ENCODE measurements at regions not wholly inside any gene's neighbourhood (a gene's known extent, or its start where the extent isn't known, plus 50 kb on each side); places are given as distances from the start of the nearest gene placed in this dataset.
"Not testable (repeated sequence)": the region's sequence is repeated elsewhere in the genome, so short reads cannot be mapped to it uniquely, and the experiment has no call there.

DNA sequence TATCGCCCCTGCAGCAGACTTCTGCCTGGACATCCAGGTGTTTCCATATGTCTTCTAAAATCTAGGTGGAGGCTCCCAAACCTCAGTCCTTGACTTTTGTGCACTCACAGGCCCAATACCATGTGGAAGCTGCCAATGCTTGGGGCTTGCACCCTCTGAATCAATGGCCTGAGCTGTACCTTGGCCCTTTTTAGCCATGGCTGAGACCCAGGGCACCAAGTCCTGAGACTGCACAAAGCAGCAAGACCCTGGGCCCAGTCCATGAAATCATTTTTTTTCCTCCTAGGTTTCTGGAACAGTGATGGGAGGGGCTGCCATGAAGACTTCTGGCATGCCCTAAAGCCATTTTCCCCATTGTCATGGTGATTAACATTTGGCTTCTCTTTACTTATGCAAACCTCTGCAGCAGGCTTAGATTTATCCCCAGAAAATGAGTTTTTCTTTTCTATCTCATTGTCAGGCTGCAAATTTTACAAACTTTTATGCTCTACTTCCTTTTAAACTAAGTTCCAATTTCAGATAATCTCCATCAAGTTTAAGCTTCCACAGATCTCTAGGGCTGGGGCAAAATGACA is 1445.8 kb upstream of the FLRT2 start:
- DNase-seq (ENCODE audit: low read depth): no peak

DNA sequence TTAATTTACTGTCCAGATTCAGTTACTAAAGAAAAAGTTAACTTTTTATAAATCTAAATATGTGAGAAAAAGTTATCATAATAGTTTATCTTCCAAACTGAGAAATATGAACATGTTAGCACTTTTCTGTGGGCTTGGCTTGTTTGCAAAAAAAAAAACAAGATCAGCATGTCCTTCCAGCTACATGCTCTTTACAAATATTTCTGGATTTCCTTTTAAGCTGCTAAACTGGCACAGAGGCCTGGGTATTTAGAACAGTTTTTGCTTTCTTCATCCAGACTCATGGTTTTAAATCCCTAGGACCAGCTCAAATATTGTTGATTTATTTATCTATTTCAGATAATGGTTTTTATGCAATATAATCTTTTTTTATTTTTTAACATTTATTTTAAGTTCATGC is 1444.5 kb upstream of the FLRT2 start:
- DNase-seq (ENCODE audit: low read depth): no peak

DNA sequence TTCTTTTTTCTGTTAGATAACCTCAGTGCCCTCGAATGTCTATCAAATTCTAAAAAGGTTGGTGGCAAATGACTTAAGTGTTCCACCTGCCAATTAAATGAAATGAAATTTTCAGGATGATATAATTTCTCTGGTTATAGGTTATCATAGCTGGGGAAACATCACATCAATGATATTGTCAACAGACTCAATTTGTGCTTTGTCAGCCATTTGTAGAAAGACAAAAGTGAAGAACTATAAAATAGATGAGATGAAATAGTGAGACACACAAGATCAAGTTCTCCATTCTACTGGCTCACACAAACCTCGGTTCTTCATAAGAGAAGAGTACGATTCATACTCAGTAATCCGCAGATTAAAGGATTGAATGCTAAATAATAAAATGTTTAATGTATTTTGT is 1443.2 kb upstream of the FLRT2 start:
- no peak for DNase-seq (ENCODE audit: low read depth)

DNA sequence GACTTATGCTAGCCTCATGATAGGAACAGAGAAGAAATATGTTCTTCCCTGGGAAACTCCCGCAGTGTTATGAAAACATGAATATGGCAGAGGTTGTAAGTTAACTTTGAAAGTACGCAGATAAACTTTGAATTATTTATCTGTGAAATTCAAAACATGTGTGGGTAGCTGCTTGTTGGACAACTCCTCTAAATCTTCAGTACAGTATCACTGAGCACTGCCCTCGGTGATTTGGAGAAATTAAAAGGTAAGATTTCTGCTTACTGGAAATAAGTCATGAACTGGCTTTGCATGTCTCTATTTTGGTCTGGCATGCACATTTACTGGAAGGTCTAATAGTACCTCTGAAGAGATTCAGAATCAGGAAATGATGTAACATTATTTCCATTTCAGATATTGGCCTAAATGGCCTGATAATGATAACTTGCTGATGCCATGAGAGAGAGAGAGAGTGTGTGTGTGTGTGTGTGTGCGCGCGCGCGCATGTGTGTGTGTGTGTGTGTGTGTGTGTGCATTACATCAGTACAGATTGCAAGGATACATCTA is 1441.9 kb upstream of the FLRT2 start:
- DNase-seq (ENCODE audit: low read depth): no peak

DNA sequence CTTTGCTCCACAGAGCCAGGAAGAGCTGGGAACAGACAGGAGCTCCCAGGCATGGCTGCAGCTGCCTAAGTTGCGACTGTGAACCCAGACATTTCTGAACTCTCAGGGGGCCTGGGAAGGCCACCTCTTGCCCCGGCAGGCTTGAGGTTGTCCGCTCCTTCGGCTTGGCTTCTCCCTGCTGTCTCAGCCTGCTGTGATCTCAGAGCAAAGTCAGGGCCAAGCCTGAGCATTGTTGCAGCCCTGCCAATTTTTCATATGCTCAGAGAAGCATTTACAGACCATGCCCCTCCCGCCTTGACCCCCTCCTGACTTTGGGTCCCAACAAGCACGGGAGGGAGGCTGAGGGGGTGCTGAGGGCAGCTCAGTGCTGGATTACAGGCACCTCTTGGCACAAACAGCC is 1439.1 kb upstream of the FLRT2 start:
- DNase-seq (ENCODE audit: low read depth): no peak

DNA sequence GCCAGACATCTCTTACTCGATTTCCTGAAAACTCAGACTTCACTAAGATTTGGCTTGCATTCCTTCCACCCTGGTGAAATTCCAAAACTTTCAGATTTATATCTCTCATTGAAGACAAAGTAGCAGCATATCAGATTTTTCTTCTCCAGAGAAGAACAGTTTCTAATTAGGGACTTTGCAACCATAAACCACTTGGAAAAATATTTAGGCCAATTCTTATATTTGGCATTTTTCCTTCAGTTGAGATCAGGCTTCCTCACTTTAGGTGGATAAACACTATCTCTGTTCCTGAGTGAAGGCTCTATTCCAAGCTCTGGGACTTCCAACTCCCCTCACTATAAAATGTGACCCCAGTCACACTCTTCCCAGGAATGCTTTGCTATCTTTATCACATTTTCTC is 1434.3 kb upstream of the FLRT2 start:
- DNase-seq (ENCODE audit: low read depth): no peak

DNA sequence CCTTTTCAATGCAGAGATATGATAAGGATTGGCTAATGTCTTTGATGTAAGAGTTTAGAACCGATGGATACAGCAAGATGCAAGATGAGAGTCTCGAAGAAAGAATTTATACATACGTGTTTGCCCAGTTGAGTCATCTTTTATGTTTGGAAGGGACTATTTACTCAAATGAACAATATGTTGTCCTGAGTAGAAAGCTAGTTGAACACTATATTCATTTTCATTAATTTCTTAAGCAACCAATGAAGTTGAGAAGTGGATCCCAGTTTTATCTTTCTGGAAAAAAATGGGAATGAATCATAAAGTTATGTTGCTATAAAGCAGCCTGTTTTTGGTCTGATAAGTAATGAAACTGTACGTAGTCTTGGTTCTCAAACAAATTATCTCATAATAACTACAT is 1431.7 kb upstream of the FLRT2 start:
- no peak for DNase-seq (ENCODE audit: low read depth)

DNA sequence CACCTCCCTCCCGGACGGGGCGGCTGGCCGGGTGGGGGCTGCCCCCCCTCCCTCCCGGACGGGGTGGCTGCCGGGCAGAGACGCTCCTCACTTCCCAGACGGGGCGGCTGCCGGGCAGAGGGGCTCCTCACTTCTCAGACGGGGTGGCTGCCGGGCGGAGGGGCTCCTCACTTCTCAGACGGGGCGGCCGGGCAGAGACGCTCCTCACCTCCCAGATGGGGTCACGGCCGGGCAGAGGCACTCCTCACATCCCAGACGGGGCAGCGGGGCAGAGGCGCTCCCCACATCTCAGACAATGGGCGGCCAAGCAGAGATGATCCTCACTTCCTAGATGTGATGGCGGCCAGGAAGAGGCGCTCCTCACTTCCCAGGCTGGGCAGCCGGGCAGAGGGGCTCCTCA is 1430.4 kb upstream of the FLRT2 start:
- DNase-seq (ENCODE audit: low read depth): not testable (repeated sequence)

DNA sequence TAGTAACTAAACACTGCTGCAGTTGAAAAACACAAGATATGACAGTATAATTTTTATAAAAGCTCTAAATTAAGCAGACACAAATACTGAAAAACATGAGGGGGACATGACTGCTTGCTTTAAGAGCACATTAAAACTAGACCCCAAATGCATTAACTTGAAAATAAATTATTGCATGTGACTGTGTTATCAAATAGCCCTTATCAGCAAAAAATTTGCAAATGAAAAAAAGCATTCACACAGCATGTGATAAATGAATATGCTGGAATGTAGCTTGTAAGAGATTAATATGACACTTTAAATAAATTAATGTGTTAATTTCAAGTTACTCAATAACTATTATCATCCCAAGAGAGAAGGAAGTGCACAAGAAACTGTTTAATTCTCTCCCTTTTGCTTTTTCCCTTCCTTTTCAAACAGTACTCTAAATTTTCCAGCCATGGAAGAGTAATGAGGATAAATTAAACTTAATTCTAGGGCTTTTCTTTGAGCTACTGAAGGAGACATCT is 1422.1 kb upstream of the FLRT2 start:
- no peak for DNase-seq (ENCODE audit: low read depth)

DNA sequence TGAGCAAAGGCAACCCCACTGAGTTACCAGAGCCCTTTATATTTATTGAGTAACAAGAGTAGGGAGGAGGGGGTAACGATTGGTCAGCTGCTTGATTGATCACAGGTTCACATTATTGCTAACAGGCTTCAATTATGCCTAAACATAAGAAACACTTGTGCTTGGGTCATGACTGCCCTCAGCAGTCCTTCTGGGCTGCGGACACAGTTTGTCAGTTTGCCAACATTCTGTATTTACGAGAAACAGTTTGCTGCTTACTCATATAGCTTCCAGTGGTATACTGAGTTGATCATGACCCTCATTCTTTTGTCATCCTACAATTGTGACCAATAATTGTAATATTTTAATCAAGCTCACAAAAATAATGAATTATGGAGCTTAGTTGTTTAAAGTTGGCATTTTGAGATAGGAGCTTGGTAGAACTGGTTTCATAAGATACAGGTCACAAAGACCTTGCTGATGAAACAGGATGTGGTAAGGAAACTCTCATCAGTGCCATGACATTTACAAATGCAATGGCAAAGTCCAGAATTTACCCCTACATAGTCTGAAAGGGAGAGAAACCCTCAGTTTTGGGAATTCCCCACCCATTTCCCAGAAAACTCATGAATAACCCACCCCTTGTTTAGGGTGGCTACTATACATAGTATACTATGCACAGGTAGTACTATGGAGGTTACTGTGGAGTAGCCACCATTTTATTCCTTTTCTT is 1421.0 kb upstream of the FLRT2 start:
- no peak for DNase-seq (ENCODE audit: low read depth)

DNA sequence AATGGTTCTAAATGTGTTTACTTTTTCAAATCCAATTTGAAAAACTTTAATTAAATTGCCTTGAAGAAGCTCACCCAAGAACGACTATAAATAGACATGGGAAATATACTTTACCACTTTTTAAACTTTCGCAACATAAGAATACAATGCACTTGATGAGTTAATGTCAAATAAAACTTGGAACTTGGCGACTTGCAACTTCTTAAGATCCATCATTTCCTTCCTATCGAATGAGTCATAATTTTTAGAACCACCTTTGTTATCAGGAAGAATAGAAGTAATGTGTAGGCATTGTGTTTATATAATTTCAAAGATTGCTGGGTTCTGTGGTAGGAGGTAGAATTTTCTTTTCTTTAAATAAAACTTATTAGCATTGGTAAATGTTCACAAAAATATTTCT is 1417.4 kb upstream of the FLRT2 start:
- DNase-seq (ENCODE audit: low read depth): no peak

DNA sequence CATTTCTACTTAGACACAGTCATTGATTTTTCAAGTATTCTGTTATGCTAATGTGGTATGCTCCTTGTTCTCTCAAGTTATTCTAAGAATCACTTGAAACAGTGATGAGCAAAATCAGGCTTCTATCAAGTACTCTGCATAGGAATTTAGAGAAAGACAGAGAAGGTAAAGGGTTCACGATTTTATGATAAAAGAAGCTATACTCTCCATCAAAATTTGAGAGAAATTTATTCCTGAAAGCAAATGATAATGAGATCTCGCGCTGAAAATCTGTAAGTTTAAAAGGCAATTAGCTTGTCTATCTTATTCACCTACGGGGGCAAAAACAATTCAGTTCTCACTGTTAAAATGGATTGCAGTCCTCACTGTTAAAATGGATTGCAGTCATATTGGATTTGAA is 1404.3 kb upstream of the FLRT2 start:
- DNase-seq (ENCODE audit: low read depth): no peak

DNA sequence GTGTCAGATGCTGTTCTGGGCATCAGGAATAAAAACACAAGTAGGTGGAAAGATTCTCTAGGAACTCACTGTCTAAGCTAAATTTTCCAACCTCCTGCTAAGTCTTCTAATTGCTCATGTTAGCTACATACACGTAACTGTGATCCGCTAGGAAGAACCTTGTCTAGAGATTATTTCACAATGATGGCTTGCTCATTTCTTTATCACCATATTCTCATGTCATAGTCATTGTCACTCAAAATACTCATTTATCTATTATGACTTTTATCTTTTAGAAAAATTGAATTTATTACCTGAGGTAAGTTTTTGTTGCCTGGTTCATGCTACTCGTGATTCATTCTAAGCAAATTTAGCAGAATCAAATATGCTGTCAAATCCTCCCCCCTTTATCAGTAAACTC is 1402.4 kb upstream of the FLRT2 start:
- DNase-seq (ENCODE audit: low read depth): no peak

DNA sequence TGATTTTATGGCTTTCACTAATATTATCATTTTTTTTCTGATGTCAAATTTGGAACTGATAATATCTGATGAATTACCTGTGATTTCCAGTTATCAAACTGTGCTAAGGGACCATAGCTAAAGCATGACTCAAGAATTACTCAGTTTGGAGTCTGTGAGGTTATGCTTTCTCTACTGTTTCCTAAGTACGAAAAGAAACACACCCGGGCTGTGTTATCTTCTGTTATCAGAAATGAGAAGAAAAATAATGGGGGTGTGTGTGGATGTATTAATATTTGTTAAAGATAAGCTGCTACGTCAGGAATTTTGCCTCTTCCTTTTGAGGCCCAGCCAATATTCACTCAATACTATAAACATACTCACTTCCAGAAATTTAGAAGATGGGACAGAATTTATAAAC is 1401.9 kb upstream of the FLRT2 start:
- no peak for DNase-seq (ENCODE audit: low read depth)

DNA sequence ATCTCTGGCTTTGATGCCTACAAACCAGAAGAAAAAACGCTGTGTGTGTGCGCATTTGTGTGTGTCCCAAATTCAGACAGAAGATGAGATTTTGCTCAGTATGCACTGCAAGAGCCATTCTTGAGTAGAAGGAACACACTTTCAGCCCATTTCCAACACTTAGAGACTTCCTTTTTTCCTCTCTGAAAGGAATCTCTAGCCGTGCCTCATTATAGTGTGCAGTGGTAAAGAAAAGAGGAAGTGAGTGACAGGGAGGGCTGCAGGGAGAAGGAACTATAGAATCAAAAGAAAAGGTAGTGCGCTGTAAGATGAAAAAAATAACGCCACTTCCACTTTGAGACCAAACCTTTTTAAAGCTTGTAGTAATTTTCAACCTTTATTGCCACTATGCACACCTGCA is 1400.9 kb upstream of the FLRT2 start:
- no peak for DNase-seq (ENCODE audit: low read depth)

DNA sequence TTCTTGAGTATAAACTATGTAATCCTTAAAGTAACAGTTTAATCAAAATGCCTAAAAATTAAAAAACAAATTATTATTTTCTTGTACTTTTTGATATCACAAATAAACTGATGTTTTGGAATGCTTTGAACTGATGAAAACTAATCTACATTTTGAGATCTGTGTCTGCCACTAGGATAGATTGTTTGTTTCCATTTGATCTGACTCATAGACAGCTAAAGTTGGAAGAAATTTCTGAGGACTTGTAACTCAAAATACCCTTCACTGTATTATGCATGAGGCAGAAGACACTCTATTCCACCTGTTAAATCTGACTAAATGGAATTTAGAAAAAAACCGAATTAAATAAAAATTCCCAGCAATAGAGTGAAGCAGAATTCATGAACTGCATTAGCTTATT is 1400.0 kb upstream of the FLRT2 start:
- DNase-seq (ENCODE audit: low read depth): no peak

DNA sequence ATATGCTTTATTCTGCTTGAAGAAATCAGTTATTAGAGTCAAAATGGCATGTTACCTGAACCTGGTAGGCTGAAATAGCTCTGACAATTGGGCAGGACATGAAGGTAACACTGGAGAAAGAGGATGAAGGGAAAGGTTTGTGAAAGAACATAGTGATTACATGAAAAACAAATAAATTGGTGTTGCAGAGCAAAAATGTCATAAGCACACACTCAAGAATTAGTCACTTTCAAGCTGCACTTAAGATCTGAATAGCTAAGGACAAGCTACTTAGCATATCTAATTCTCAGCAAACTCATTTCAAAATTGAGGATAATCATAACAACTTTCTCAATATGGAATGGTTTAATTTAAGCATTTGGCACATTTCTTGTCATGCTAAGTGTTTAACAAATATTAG is 1398.0 kb upstream of the FLRT2 start:
- DNase-seq (ENCODE audit: low read depth): no peak

DNA sequence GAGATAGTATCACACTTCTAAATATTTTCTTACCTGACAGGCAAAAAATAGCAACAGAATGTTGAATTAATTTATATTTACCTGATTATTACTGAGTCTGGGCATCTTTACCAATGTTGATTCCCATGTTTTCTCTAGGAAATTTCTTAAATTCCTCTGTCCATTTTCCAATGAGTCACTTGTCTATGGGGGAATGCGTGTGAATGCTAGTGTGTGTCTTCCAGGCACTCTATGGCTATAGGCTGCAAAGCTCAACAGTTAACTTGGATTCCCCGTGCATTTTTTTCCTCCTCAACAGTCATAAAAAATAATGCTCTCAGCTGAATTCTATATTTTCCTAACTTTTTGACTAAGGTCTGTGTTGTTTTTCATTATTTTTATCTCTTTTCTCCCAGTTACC is 1385.8 kb upstream of the FLRT2 start:
- no peak for DNase-seq (ENCODE audit: low read depth)

DNA sequence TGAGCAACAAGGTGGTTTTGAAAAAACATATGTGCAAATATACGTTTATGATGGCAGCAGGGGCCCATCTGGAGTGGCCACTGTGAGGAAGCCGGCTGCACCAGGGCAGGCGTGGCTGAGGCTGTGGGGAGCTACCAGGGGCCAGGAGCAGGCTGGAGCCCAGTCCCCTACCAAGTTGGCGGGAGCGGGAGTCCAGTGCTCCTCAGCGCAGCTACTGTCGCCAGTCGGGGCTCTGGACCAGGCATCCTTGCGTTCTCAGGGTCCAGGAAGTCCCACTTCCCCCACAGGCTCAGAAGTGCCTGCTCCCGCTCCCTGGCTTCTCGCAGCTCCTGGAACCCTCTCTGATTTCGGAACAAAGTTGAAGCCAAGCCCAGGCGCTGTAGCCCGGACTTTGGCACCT is 1377.5 kb upstream of the FLRT2 start:
- no peak for DNase-seq (ENCODE audit: low read depth)

DNA sequence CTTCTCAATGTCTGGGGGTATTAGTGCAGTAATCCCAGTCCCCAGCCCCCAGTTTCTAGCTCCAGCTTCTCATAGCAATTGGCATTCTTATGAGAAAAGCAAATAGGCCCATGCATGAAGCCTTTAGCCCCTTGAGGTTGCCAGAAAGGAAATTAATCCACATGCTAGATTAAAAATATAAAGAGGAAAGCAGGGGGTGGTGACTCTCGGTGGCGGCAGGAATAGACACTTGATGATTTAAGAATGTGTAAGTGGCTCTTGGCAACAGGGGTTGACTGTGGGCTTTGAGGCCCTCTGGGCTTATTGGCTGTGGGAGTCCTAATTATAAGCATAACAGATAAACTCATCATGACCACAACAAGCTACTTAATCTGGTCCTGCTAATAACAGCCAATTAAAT is 1367.3 kb upstream of the FLRT2 start:
- no peak for DNase-seq (ENCODE audit: low read depth)

DNA sequence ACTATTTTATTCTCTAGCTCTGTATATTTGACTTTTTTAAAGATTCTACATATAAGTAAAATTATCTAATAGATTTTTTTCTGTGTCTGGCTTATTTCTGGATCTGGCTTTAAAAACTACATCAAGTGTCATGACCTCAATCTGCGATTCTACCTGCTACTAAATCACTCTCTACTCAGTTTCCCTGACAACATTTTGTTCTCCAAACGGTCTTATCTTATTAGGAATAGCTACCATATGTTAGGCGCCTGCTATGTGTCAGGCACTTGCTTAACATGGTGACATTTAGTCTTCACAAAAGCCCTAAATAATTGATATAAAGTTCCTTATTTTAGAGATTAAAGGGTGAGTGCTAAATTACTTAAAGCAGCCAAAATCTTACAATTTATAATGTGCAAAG is 1362.9 kb upstream of the FLRT2 start:
- DNase-seq (ENCODE audit: low read depth): no peak

DNA sequence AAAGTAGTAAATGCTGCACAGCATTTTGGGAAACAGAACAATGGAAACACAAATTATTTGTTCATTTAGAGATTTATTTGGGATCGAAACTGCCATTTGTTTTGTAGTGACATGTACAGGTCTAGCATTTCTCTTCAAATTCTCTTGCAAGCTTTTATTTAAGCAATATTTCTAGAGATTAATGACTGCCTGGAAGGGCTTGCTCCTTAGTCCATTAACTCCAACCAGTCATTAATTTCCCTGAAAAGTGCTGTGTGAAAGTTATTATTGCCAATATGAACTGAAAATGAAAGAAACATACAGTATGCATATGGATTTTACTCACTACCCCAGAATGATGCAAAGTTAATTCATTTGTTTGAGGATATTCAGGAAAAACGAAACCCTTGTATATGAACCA is 1349.6 kb upstream of the FLRT2 start:
- DNase-seq (ENCODE audit: low read depth): no peak

DNA sequence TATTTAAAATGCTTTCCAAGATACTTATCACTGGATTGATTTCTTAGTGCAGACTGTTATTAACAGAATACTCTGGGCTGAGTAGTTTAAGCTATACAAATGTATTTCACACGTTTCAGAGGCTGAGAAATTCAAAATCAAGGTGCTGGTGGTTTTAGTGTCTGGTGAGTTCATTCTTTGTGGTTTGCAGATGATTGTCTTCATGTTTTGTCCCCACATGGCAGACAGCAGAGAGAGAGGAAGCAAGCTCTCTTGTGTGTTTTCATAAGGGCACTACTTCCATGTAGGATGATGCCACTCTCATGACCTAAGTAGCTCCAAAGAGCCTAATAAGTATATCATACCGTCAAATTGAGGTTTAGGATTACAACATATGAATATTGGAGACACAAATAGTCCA is 1348.9 kb upstream of the FLRT2 start:
- DNase-seq (ENCODE audit: low read depth): no peak

DNA sequence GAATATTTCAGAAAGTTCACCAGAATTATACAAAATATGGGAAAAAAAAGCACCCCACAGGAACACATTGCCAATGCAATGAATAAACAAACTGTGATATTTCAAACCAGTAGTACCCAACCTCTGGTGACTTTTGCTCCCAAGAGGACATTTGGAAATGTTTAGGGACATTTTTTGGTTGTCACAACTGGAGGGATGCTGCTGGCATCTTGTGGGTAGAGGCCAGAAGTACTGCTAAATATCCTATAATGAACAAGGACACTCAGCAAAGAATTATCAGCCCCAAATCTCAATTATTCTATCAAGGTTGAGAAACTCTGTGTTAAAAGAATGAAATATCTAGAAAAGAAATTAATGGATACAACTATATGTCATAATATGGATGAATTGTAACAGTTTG is 1334.4 kb upstream of the FLRT2 start:
- no peak for DNase-seq (ENCODE audit: low read depth)

Measured in T follicular helper cell (primary cell).